Loucy (cell line): ENCODE measurements at regions not wholly inside any gene's neighbourhood (a gene's known extent, or its start where the extent isn't known, plus 50 kb on each side); places are given as distances from the start of the nearest gene placed in this dataset.

Experiments
- H2AFZ ChIP-seq: fragments of 200-600 bp; sonication (generic); 2 replicates; pipeline ENCODE4 v1.6.0; 2016; ENCODE audit warnings: antibody characterized with exemption, mild to moderate bottlenecking, low read length, moderate library complexity
- H3F3A ChIP-seq: fragments of 200-600 bp; 2 replicates; pipeline ENCODE4 v1.6.0; 2016; ENCODE audit warnings: antibody characterized with exemption, low read depth, mild to moderate bottlenecking
- H3K27me3 ChIP-seq: fragments of 200-600 bp; sonication (generic); 2 replicates; pipeline ENCODE4 v1.6.1; 2014; ENCODE audit warnings: low read length, mild to moderate bottlenecking; ENCODE audit not compliant: insufficient read depth, poor library complexity, severe bottlenecking
- H3K36me3 ChIP-seq: fragments of 200-600 bp; sonication (generic); 2 replicates; pipeline ENCODE4 v1.6.1; 2016; ENCODE audit warnings: low read length; ENCODE audit not compliant: insufficient read depth
- H3K4me1 ChIP-seq: fragments of 200-600 bp; sonication (generic); 2 replicates; pipeline ENCODE4 v1.5.1; 2014; ENCODE audit warnings: low read length, mild to moderate bottlenecking; ENCODE audit not compliant: insufficient read depth, poor library complexity, severe bottlenecking
- H3K4me2 ChIP-seq: fragments of 200-600 bp; sonication (generic); 2 replicates; pipeline ENCODE4 v1.6.0; 2014; ENCODE audit warnings: antibody characterized with exemption, low read length, low read depth, mild to moderate bottlenecking; ENCODE audit not compliant: poor library complexity, severe bottlenecking
- H3K4me3 ChIP-seq: fragments of 200-600 bp; sonication (generic); 2 replicates; pipeline ENCODE4 v1.5.1; 2014; ENCODE audit warnings: low read length, mild to moderate bottlenecking, mixed read lengths; ENCODE audit not compliant: poor library complexity, severe bottlenecking
- H3K79me2 ChIP-seq: fragments of 200-600 bp; sonication (generic); 2 replicates; pipeline ENCODE4 v1.6.1; 2014; ENCODE audit warnings: low read length; ENCODE audit not compliant: insufficient read depth
- H3K9ac ChIP-seq: fragments of 200-600 bp; sonication (generic); 2 replicates; pipeline ENCODE4 v1.6.0; 2014; ENCODE audit warnings: mild to moderate bottlenecking, low read depth, low read length, moderate library complexity; ENCODE audit not compliant: poor library complexity, severe bottlenecking
- H3K9me2 ChIP-seq: fragments of 200-600 bp; sonication (generic); replicated peaks from 2 replicates; pipeline ENCODE4 v1.6.1; 2016; ENCODE audit warnings: low read depth, low read length, mixed read lengths
- H3K9me3 ChIP-seq: fragments of 200-600 bp; sonication (generic); 2 replicates; pipeline ENCODE4 v1.6.1; 2014; ENCODE audit warnings: mild to moderate bottlenecking, antibody characterized with exemption, low read length, low read depth; ENCODE audit not compliant: insufficient read depth
- H4K20me1 ChIP-seq: fragments of 200-600 bp; sonication (generic); 2 replicates; pipeline ENCODE4 v1.6.0; 2014; ENCODE audit warnings: antibody characterized with exemption, low read length, mild to moderate bottlenecking; ENCODE audit not compliant: insufficient read depth, poor library complexity, severe bottlenecking
- EZH2phosphoT487 ChIP-seq: fragments of 200-600 bp; IDR thresholded peaks from 2 replicates; pipeline ENCODE4 v1.6.1; 2018; ENCODE audit warnings: antibody characterized with exemption, mild to moderate bottlenecking, moderate library complexity, borderline replicate concordance
- TF ChIP-seq, protein P1 (sequence below): fragments of 200-600 bp; sonication (generic); conservative IDR thresholded peaks from 2 replicates; pipeline ENCODE4 v1.5.1; 2014; ENCODE audit warnings: mild to moderate bottlenecking, antibody characterized with exemption, low read length

DNA sequence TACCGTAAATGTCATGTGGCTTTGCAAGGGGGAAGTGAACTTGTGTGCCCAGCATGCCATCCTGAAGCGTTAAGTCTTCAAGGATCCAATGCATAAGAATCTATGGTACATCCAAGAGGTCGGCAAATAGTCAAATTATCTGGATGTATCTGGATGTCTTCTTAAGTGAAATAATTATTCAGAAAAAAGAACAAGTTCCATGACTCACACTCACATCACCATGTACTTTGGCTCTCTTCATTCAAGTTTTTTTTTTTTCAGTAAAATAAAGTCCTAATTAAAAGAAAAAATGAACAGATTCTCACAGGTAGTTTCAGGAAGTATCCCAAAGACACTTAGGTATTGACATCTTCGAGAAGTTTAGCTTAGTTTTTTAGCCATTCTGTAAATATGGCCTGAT lies 62.7 kb upstream of the MEGF10 start:
- Histone ChIP-seq H3K9ac (no peak overlapping the region), H3K4me1 (no peaks in the 10 kb centered on the region), H4K20me1 (no peaks in the 10 kb centered on the region), H3K9me3 (no peaks in the 10 kb centered on the region), H3K9me2 (no peaks in the 10 kb centered on the region), H3K79me2 (no peaks in the 10 kb centered on the region), H3K27me3 (no peaks in the 10 kb centered on the region), H3F3A (no peaks in the 10 kb centered on the region), H3K4me2 (no peak overlapping the region), H3K36me3 (no peaks in the 10 kb centered on the region), H3K4me3 (no peak overlapping the region), H2AFZ (no peak overlapping the region)
- TF ChIP-seq, protein P1, sequence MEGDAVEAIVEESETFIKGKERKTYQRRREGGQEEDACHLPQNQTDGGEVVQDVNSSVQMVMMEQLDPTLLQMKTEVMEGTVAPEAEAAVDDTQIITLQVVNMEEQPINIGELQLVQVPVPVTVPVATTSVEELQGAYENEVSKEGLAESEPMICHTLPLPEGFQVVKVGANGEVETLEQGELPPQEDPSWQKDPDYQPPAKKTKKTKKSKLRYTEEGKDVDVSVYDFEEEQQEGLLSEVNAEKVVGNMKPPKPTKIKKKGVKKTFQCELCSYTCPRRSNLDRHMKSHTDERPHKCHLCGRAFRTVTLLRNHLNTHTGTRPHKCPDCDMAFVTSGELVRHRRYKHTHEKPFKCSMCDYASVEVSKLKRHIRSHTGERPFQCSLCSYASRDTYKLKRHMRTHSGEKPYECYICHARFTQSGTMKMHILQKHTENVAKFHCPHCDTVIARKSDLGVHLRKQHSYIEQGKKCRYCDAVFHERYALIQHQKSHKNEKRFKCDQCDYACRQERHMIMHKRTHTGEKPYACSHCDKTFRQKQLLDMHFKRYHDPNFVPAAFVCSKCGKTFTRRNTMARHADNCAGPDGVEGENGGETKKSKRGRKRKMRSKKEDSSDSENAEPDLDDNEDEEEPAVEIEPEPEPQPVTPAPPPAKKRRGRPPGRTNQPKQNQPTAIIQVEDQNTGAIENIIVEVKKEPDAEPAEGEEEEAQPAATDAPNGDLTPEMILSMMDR: no peak
- TF ChIP-seq EZH2phosphoT487: no peak

DNA sequence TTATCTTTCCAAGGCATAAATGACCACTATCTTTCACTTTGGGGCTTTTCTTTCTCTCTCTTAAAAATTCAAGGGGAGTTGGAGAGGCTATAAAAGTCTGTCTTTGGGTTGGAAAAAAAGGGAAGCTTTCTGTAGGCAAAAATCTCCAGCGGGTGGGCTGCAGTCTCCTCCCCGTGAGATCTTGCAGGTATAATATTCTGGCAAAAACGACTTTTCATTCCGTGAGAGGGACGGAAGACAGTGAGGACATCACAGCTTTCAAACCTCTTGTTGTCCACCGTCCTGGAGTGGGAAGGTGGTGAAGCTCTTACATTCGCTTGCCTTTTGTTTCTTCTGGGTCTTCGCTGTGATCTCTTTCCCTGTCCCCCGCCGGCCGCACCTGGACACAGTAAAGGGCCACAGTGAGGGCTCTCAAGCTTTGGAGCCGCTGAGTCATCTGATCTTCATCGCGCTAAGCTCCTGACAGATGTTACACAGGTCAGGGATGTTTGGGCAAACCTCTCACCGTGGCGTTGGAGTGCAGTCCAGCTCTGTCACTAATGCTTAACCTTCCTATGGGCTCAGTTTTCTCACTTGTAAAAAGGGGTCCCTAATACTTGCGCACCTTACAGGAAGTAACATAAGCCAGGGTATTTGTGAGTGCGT lies 61.9 kb upstream of the MEGF10 start:
- H3K4me1 ChIP-seq: no peaks in the 10 kb centered on the region
- H3F3A ChIP-seq: no peaks in the 10 kb centered on the region
- TF ChIP-seq EZH2phosphoT487: no peak
- TF ChIP-seq, protein P1: no peak
- H3K79me2 ChIP-seq: no peaks in the 10 kb centered on the region
- no peaks in the 10 kb centered on the region for H3K9me2 ChIP-seq
- H3K36me3 ChIP-seq: no peaks in the 10 kb centered on the region
- peak overlapping the region; percentile 72 for H3K9ac ChIP-seq
- no peaks in the 10 kb centered on the region for H3K27me3 ChIP-seq
- H4K20me1 ChIP-seq: no peaks in the 10 kb centered on the region
- no peaks in the 10 kb centered on the region for H3K9me3 ChIP-seq
- H3K4me2 ChIP-seq: peak overlapping the region; percentile 66
- H2AFZ ChIP-seq: peak overlapping the region; percentile 85
- peak overlapping the region; percentile 75 for H3K4me3 ChIP-seq

DNA sequence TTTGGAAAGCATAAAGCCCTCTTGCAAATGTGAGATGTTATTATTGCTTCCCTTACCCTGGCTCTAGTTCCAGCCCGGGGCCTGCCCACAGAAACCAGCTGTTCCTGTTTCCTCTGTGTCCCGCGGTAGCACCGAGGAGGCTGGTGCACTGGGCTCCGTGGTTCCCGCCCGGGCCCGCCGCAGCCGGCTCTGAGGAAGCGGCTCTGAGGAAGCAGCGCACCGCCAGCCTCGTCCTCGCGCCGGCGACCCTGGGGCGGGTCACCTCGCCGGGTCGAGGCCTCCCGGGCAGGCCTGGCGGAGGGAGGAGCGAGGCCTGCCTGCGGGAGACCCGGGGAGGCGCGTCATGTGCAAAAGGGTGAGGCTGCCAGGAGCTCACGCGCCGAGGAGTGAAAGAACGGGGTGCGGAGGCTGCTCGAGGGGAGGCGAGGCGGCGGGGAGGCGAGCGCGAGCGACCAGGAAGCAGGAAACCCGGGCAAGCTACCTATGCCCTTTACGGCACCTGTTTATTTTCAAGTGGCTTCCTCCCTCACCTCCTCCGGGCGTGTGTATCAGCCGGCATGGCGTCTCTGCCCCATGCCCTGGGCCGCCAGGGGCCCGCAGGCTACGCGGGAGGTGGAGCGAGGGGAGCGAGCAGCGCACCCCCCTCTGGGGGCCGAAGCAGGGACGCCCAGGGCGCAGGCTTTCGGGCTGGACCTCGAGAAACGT lies 61.3 kb upstream of the MEGF10 start:
- peak overlapping the region; percentile 85 for H2AFZ ChIP-seq
- H3K4me2 ChIP-seq: peak overlapping the region; percentile 66
- peak overlapping the region; percentile 72 for H3K9ac ChIP-seq

More for the DNA sequence above, 61.3 kb upstream of the MEGF10 start:
- no peaks in the 10 kb centered on the region for H3K4me1 ChIP-seq
- peak overlapping the region; percentile 75 for H3K4me3 ChIP-seq
- H3K9me3 ChIP-seq: no peaks in the 10 kb centered on the region
- no peaks in the 10 kb centered on the region for H3F3A ChIP-seq
- no peaks in the 10 kb centered on the region for H3K27me3 ChIP-seq
- TF ChIP-seq, protein P1: no peak
- no peak for TF ChIP-seq EZH2phosphoT487
- H3K36me3 ChIP-seq: no peaks in the 10 kb centered on the region
- no peaks in the 10 kb centered on the region for H3K9me2 ChIP-seq
- no peaks in the 10 kb centered on the region for H3K79me2 ChIP-seq
- no peaks in the 10 kb centered on the region for H4K20me1 ChIP-seq
